KMS-11 (cell line): ENCODE measurements at regions not wholly inside any gene's neighbourhood (a gene's known extent, or its start where the extent isn't known, plus 50 kb on each side); places are given as distances from the start of the nearest gene placed in this dataset.

Experiments used
- H2AFZ ChIP-seq: fragments of 200-600 bp; sonication (generic); 2 replicates; pipeline ENCODE4 v1.6.1; 2016; ENCODE audit warnings: antibody characterized with exemption, mixed run types, low read depth
- H3K27ac ChIP-seq: fragments of 200-600 bp; sonication (generic); 2 replicates; pipeline ENCODE4 v1.6.1; 2016; ENCODE audit warnings: mild to moderate bottlenecking, mixed run types
- H3K27me3 ChIP-seq: fragments of 200-600 bp; sonication (generic); 2 replicates; pipeline ENCODE4 v1.6.1; 2017; ENCODE audit warnings: mild to moderate bottlenecking, low read depth, mixed run types, moderate library complexity; ENCODE audit not compliant: insufficient read depth
- H3K36me3 ChIP-seq: fragments of 200-600 bp; sonication (generic); 2 replicates; pipeline ENCODE4 v1.6.1; 2017; ENCODE audit warnings: mild to moderate bottlenecking, mixed run types; ENCODE audit not compliant: insufficient read depth
- H3K4me1 ChIP-seq: fragments of 200-600 bp; sonication (generic); 2 replicates; pipeline ENCODE4 v1.6.1; 2016; ENCODE audit warnings: mild to moderate bottlenecking, low read depth, mixed run types; ENCODE audit not compliant: poor library complexity, severe bottlenecking
- H3K4me2 ChIP-seq: fragments of 200-600 bp; sonication (generic); 2 replicates; pipeline ENCODE4 v1.7.0; 2016; ENCODE audit warnings: mild to moderate bottlenecking, mixed run types
- H3K4me3 ChIP-seq: fragments of 200-600 bp; sonication (generic); IDR thresholded peaks from 2 replicates; pipeline ENCODE4 v1.6.1; 2017; ENCODE audit warnings: low read depth, low read length, mixed read lengths; ENCODE audit not compliant: insufficient read depth
- H3K79me2 ChIP-seq: fragments of 200-600 bp; sonication (generic); 2 replicates; pipeline ENCODE4 v1.6.1; 2016; ENCODE audit warnings: low read depth, mixed run types; ENCODE audit not compliant: insufficient read depth
- H3K9ac ChIP-seq: fragments of 200-600 bp; sonication (generic); 2 replicates; pipeline ENCODE4 v1.6.1; 2016; ENCODE audit warnings: mild to moderate bottlenecking, mixed run types
- H4K20me1 ChIP-seq: fragments of 200-600 bp; sonication (generic); 2 replicates; pipeline ENCODE4 v1.6.1; 2016; ENCODE audit warnings: mild to moderate bottlenecking, mixed run types; ENCODE audit not compliant: insufficient read depth
- CTCF ChIP-seq: fragments of 200-600 bp; sonication (generic); conservative IDR thresholded peaks from 2 replicates; pipeline ENCODE4 v1.6.1; 2017; ENCODE audit warnings: low read depth, mild to moderate bottlenecking, antibody characterized with exemption, low read length, moderate library complexity, mixed read lengths

GRCh38 chr4:19987746-19988145 is 264.0 kb upstream of the SLIT2 start:
- Histone ChIP-seq H3K4me3 (no peak overlapping the region), H4K20me1 (no peaks in the 10 kb centered on the region), H3K4me1 (peaks cover 4% of the 10 kb centered on the region), H3K4me2 (no peak overlapping the region), H3K36me3 (no peaks in the 10 kb centered on the region), H3K79me2 (no peaks in the 10 kb centered on the region), H2AFZ (no peak overlapping the region), H3K27me3 (no peaks in the 10 kb centered on the region), H3K9ac (no peak overlapping the region), H3K27ac (no peak overlapping the region)
- no peak for TF ChIP-seq CTCF

GRCh38 chr4:19983072-19983471 is 268.6 kb upstream of the SLIT2 start:
- Histone ChIP-seq H3K4me3 (no peak overlapping the region), H3K4me2 (no peak overlapping the region), H2AFZ (no peak overlapping the region), H3K27me3 (no peaks in the 10 kb centered on the region), H3K79me2 (no peaks in the 10 kb centered on the region), H3K36me3 (no peaks in the 10 kb centered on the region), H3K4me1 (peaks cover 1% of the 10 kb centered on the region), H3K27ac (no peak overlapping the region), H4K20me1 (no peaks in the 10 kb centered on the region), H3K9ac (no peak overlapping the region)
- TF ChIP-seq CTCF: no peak

GRCh38 chr4:19982556-19982955 is 269.1 kb upstream of the SLIT2 start:
- no peak for TF ChIP-seq CTCF
- H3K36me3 ChIP-seq: no peaks in the 10 kb centered on the region
- H4K20me1 ChIP-seq: no peaks in the 10 kb centered on the region
- H3K4me1 ChIP-seq: no peaks in the 10 kb centered on the region
- H3K4me2 ChIP-seq: no peak overlapping the region
- H3K27me3 ChIP-seq: no peaks in the 10 kb centered on the region
- H3K9ac ChIP-seq: no peak overlapping the region
- H3K27ac ChIP-seq: no peak overlapping the region
- no peak overlapping the region for H2AFZ ChIP-seq
- H3K79me2 ChIP-seq: no peaks in the 10 kb centered on the region
- no peak overlapping the region for H3K4me3 ChIP-seq

GRCh38 chr4:19971829-19972228 is 279.9 kb upstream of the SLIT2 start:
- Histone ChIP-seq H3K4me2 (no peak overlapping the region), H3K36me3 (no peaks in the 10 kb centered on the region), H3K27me3 (no peaks in the 10 kb centered on the region), H3K4me3 (no peak overlapping the region), H3K27ac (no peak overlapping the region), H4K20me1 (no peaks in the 10 kb centered on the region), H2AFZ (no peak overlapping the region), H3K79me2 (no peaks in the 10 kb centered on the region), H3K4me1 (no peaks in the 10 kb centered on the region), H3K9ac (no peak overlapping the region)
- no peak for TF ChIP-seq CTCF

GRCh38 chr4:19969492-19969891 is 282.2 kb upstream of the SLIT2 start:
- H4K20me1 ChIP-seq: no peaks in the 10 kb centered on the region
- H3K4me2 ChIP-seq: no peak overlapping the region
- H3K79me2 ChIP-seq: no peaks in the 10 kb centered on the region
- no peak overlapping the region for H3K27ac ChIP-seq
- H3K4me3 ChIP-seq: no peak overlapping the region
- H3K27me3 ChIP-seq: no peaks in the 10 kb centered on the region
- no peaks in the 10 kb centered on the region for H3K4me1 ChIP-seq
- no peak for TF ChIP-seq CTCF
- H3K36me3 ChIP-seq: no peaks in the 10 kb centered on the region
- H3K9ac ChIP-seq: no peak overlapping the region
- no peak overlapping the region for H2AFZ ChIP-seq
